GM19438 (cell line): ENCODE measurements at regions not wholly inside any gene's neighbourhood (a gene's known extent, or its start where the extent isn't known, plus 50 kb on each side); places are given as distances from the start of the nearest gene placed in this dataset.

Experiments
- ATAC-seq: cut with Tn5 transposase; IDR thresholded peaks from one replicate; pipeline ENCODE4 v1.9.1; 2021; ENCODE audit warnings: low read depth; ENCODE audit not compliant: unreplicated experiment

DNA sequence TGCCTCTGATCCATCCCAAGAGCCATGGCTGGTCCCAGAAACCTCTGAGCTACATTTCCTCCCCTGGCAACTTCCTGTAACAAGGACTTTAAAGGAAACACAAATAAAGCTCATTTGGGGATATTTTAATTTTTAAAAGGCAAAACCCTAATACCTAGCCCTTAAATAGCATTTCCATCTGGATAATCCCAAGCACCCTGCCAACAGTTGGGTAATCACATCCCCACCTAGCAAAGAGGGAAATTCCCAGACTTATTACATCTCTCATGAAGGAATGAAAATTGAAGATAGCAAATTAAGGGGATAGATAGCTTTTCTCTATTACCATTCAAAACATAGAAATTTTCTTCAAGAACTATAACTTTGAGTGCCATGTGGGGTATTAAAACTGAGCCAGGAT, 213.7 kb upstream of the BMP4 start:
- ATAC-seq, result no peak

- ATAC-seq, result no peak
Observed at GRCh38 chr14:54172114-54172513, 215.5 kb upstream of the BMP4 start.

GRCh38 chr14:54172562-54172961, 215.9 kb upstream of the BMP4 start:
- ATAC-seq, result no peak

DNA sequence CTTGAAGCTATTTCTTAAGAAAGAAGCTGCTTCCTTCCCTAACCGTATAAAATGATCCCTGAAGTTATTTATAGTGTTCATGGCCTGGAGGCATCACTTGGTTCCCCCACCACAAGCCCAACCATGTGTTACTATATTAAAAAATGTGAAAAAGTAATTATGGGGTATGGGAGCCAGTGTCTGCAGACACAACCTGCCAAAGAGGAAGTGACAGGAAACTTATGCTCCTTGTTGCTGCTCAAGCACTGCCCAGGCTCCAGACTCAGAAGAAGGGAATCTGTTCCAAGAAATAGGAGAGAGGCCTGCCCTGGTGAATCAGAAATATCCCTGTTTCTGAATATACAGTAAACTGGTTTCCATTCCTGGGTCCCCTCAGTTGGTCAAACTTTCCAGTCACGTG, 217.2 kb upstream of the BMP4 start:
- ATAC-seq, result no peak

GRCh38 chr14:54174457-54174856, 217.8 kb upstream of the BMP4 start:
- no peak for ATAC-seq

GRCh38 chr14:54175298-54175942, 218.8 kb upstream of the BMP4 start:
- no peak for ATAC-seq

- no peak for ATAC-seq
Observed at GRCh38 chr14:54177019-54177418, 219.8 kb upstream of the CDKN3 start.

DNA sequence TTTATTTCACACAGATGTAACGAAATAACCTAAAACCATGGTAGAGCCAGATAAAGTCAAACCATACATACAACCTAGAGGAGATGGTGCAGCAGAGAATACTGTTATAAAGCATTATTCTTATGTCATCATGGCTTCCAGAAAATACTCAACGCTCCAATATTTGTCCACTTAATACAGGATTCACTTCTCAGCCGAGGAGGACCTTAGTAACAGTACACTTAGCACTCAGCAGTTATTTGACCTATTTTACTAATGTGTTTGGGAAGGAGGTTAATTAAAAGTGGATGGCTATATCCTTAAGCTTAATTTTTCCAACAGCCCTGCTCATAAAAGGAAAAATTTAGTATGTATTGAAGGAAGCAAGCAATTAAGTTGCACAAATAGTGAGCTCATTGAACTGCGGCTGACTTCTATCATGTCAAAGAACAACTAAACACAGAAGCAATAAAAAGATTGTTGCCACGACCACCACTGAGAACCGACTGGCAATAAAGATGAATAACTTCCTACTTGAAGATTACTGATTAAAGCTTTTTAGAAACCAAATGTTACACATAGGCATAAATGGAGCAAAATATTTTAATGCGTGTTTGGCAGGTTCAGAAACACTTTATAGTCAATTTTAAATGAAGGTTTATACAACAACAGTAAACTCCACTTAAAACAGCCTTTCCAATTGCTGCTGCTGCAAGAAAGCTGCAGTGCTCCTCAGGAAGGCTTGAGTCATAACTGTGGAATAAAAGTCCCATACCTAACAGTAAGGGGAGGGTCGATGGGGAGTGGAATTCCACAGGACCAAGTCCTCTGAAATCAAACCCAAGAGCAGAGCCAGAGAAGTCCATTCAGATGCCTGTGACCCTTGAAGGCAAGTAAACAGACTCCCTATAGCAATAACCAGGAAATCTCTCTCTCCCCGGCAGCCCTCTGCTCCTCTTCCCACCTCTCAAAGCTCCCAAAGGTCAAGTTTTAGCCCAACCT, 218.9 kb upstream of the CDKN3 start:
- ATAC-seq, result no peak

GRCh38 chr14:54182419-54183045, 214.3 kb upstream of the CDKN3 start:
- ATAC-seq, result no peak

DNA sequence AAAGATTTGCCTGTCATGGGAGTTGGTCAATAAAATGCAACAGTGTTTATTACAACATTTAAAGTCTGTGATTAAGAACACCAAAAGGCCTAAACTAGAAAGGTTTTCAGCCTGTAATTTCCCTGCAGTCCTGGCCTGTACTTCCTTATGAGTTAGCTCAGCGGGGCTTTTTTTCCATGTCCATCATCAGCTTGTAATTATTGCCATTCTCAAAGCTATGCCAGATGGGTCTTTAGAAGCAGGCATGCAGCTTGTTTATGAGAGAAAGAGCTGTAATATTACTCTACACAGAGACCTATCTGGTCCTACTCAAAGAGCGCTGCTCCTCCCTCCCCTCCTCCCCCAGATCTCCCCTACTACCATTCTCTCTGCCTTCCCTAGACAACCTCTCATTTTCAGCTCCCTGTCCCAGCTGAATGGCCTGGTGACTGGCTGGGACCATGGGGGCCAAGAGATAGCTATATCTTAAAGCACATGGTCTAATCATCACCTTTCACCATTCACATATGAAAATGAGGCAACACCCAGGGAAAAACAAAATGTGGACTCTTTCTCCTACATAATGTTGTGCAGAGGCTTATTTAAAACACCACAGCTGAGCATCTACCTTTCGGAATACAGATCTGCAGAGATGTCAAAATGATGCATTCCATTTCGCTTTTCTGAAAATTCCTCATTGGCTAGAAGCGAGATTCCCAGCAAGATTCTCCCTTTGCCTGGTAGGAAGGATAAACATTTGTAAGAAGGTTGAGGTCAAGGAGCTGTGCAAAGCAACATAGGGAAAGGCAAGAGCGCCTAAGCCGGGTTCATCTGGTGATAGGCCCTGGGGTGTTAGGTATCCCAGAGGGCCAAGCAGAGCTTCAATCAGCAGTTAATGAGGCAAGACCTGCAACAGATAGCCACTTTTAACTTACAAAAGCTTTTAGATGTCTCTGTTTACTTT, 209.7 kb upstream of the CDKN3 start:
- no peak for ATAC-seq

DNA sequence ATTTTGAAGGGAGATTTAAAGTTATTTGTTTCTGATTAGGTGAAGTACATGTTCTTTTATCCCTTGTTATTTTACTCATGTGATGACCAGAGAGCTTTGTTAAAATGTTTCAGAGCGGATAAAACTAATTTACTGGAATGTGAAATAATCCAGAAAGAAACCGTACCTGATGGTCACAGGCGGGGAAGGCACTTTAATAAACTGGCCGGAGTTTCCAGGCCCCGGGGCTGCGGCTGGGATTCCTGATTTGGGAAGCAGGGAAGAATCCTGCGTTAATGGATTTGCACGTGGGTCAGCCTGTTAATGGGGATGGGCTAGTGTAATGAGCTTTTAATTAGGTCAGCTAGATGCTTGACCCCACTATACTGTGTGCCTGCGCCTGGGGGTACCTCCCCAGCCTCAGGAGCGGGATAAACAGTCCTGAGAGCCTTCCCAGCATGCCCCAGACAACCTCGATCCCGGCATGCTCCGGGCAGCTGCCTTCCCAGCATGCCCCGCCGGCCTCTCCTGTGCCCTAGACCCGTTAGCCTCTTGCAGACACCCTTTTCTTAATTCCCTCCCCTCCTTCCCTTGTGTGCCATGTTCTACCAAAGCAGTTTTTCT, 208.6 kb upstream of the CDKN3 start:
- no peak for ATAC-seq

GRCh38 chr14:54189333-54189732, 207.5 kb upstream of the CDKN3 start:
- no peak for ATAC-seq

- ATAC-seq, result no peak
Observed at GRCh38 chr14:54189748-54190354, 207.0 kb upstream of the CDKN3 start.

DNA sequence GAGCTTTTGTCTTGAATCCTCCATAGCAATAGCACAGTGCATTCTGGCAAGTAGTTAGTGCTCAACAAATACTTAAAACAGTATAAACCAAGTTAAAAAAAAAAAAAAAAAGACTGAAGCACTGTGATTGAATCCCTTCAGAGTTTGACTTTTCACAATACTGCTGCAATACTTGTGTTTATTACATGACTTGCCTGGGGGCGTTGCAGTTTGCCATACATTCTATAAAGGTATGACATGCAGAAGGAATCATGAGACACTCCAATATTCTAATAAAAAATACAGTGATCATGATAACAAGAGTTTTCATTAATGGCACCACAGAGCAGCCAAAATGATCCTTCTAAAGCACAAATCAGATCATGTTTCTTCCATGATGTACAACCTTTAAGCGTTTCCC, 205.0 kb upstream of the CDKN3 start:
- no peak for ATAC-seq

GRCh38 chr14:54192610-54193009, 204.2 kb upstream of the CDKN3 start:
- ATAC-seq, result no peak

- ATAC-seq, result no peak
Observed at GRCh38 chr14:54193871-54194270, 202.9 kb upstream of the CDKN3 start.

- no peak for ATAC-seq
Observed at GRCh38 chr14:54194501-54194900, 202.3 kb upstream of the CDKN3 start.

GRCh38 chr14:54197369-54197768, 199.4 kb upstream of the CDKN3 start:
- no peak for ATAC-seq

GRCh38 chr14:54200726-54201125, 196.1 kb upstream of the CDKN3 start:
- ATAC-seq, result no peak

- no peak for ATAC-seq
Observed at GRCh38 chr14:54202288-54202687, 194.5 kb upstream of the CDKN3 start.
